GM23338 (cell line): ENCODE measurements at regions not wholly inside any gene's neighbourhood (a gene's known extent, or its start where the extent isn't known, plus 50 kb on each side); places are given as distances from the start of the nearest gene placed in this dataset.

Experiments used
- CTCF ChIP-seq, 2 experiments: fragments of 200-600 bp in 1 of 2; sonication (generic) in 1 of 2; conservative IDR thresholded peaks; 2 replicates each; pipeline versions ENCODE4 v1.5.1 to v1.6.1; 2016 to 2017; ENCODE audit warnings: antibody characterized with exemption in 2 of 2, low read depth in 2 of 2, mild to moderate bottlenecking in 2 of 2, moderate library complexity in 1 of 2
- EZH2 ChIP-seq: fragments of 200-600 bp; sonication (generic); IDR thresholded peaks from one replicate; pipeline ENCODE4 v1.8.0; 2017; ENCODE audit warnings: antibody characterized with exemption, mild to moderate bottlenecking, low read depth; ENCODE audit not compliant: unreplicated experiment
- POLR2AphosphoS5 ChIP-seq: IDR thresholded peaks from 2 replicates; pipeline ENCODE4 v1.6.1; 2016; ENCODE audit warnings: antibody characterized with exemption, low read depth
- REST ChIP-seq: IDR thresholded peaks from one replicate; pipeline ENCODE4 v1.6.1; 2018; ENCODE audit warnings: antibody characterized with exemption; ENCODE audit not compliant: unreplicated experiment
- ZNF114 ChIP-seq: fragments of 250-450 bp; sonication (Bioruptor Pico); IDR thresholded peaks from 2 replicates; pipeline ENCODE4 v1.5.0; 2020; ENCODE audit warnings: mild to moderate bottlenecking, moderate library complexity

- TF ChIP-seq EZH2 (no peak), CTCF (conservative IDR thresholded peaks at IDR 0.05; ENCODE audit: low read depth in 2 of 2) (no peak), POLR2AphosphoS5 (no peak), REST (no peak), ZNF114 (CRISPR knock-in tag) (no peak)
These were observed 76.3 kb upstream of the MKLN1 start for GRCh38 chr7:131251371-131251770.
